Kidney (tissue), 13 donors: ENCODE measurements at regions not wholly inside any gene's neighbourhood (a gene's known extent, or its start where the extent isn't known, plus 50 kb on each side); places are given as distances from the start of the nearest gene placed in this dataset.

Experiments used
- DNase-seq, 5 donors: peaks; one replicate each; pipeline ENCODE4 v3.0.0-alpha.2; 2013 to 2020
- FAIRE-seq: peaks from 2 replicates; lab custom pipeline; 2012; peaks lifted over from hg19 to GRCh38; lab: Jason Lieb, UNC
- H3K27ac ChIP-seq, 2 donors: one replicate each; pipeline ENCODE4 v1.7.0; 2013; ENCODE audit warnings: low read depth in 2 of 2, low read length in 2 of 2, inconsistent platforms in 1 of 2
- H3K27me3 ChIP-seq: one replicate; pipeline ENCODE4 v1.7.1; 2013; ENCODE audit warnings: low read length, inconsistent platforms; ENCODE audit not compliant: control insufficient read depth, insufficient read depth
- H3K36me3 ChIP-seq, 3 donors: one replicate each; pipeline versions ENCODE4 v1.7.0 to v1.7.1; 2013; ENCODE audit warnings: low read length in 3 of 3, control low read depth in 1 of 3, inconsistent platforms in 1 of 3; ENCODE audit not compliant: insufficient read depth in 3 of 3, control insufficient read depth in 2 of 3
- H3K4me1 ChIP-seq, 3 donors: one replicate each; pipeline versions ENCODE4 v1.7.0 to v1.7.1; 2013; ENCODE audit warnings: low read length in 3 of 3, inconsistent platforms in 1 of 3, low read depth in 1 of 3; ENCODE audit not compliant: control insufficient read depth in 2 of 3, insufficient read depth in 2 of 3
- H3K4me3 ChIP-seq, 3 donors: one replicate each; pipeline versions ENCODE4 v1.7.0 to v1.8.1; 2013; ENCODE audit warnings: low read length in 3 of 3, control low read depth in 1 of 3, inconsistent platforms in 1 of 3
- H3K9ac ChIP-seq, 3 donors: one replicate each; pipeline versions ENCODE4 v1.7.0 to v1.7.1; 2013; ENCODE audit warnings: low read length in 3 of 3, control low read depth in 1 of 3, inconsistent platforms in 1 of 3
- H3K9me3 ChIP-seq, 3 donors: one replicate each; pipeline versions ENCODE4 v1.7.0 to v1.7.1; 2013; ENCODE audit warnings: low read length in 3 of 3, control low read depth in 1 of 3, inconsistent platforms in 1 of 3; ENCODE audit not compliant: control insufficient read depth in 2 of 3, insufficient read depth in 1 of 3
- CTCF ChIP-seq: IDR thresholded peaks from 3 replicates; pipeline ENCODE4 v1.5.1; 2012; ENCODE audit warnings: mild to moderate bottlenecking, moderate library complexity, borderline replicate concordance; ENCODE audit not compliant: insufficient read depth; ENCODE audit errors: extremely low read depth
- intact Hi-C: fragments of 100-400 bp; cut with DNase I; formaldehyde crosslinking; loops from one replicate; pipeline ENCODE4 v1.11.1; 2022
- donor health status: control.
- donor health status: control.
- donor health status: control.
- donor health status: control.
- donor health status: control.
- donor health status: DM: yes; HTN: yes; CAD: no.
- donor health status: Normal renal cell carcinoma (clear cell type).

DNA sequence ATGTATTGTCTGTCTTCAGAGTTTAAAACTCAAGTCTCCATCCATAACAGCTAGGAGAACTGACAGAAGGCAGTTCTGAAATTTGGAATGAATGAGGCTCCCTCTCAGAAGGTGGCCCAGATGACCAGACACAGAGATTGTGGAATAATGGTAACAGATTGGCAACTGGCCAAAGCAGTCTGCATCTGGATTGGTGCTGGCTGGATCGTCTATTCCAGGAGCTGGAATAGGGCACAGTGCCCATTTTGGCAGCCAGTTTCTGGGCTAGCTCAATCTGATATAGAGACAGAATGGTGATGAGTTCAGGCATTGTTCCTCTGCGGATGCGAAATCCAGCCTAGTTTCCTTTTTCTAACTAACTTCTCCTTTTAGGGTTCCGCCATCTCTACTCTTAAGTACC, 851.7 kb downstream of the PDCD6IP start:
- H3K4me3 ChIP-seq, result no peak overlapping the region
- H3K27ac ChIP-seq, result no peak overlapping the region
- no peak overlapping the region for H3K9ac ChIP-seq
- no peak for DNase-seq
- no peaks in the 10 kb centered on the region for H3K9me3 ChIP-seq
- H3K36me3 ChIP-seq, result no peaks in the 10 kb centered on the region
- intact Hi-C loops, result no loop called here
- TF ChIP-seq CTCF, result no peak
- FAIRE-seq, result no peak
- no peaks in the 10 kb centered on the region for H3K27me3 ChIP-seq
- no peaks in the 10 kb centered on the region for H3K4me1 ChIP-seq

DNA sequence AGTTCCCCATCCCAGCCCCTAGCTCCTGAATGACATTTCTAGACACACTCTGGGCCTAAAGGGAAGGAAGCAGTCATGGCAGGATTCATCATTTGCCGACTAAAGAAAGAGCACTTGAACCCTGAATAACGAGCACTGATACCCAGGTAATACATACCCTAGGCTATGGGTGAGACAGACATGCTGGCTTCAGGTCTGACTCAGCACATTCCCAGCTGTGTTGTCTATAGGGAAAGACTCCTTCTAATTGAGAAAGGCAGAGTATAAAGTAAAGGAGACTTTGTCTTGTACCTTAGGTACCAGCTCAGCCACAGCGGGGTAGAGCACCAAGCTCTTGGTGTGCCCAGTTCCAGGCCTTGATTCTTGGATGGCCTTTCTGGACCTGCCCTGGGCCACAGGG, 870.5 kb downstream of the PDCD6IP start:
- intact Hi-C loops, result no loop called here
- DNase-seq (no peak), FAIRE-seq (no peak)
- H3K4me1 ChIP-seq, result no peaks in the 10 kb centered on the region
- H3K9ac ChIP-seq, result no peak overlapping the region
- TF ChIP-seq CTCF, result no peak
- no peaks in the 10 kb centered on the region for H3K36me3 ChIP-seq
- no peaks in the 10 kb centered on the region for H3K27me3 ChIP-seq
- no peaks in the 10 kb centered on the region for H3K9me3 ChIP-seq
- no peak overlapping the region for H3K27ac ChIP-seq
- no peak overlapping the region for H3K4me3 ChIP-seq

- no peak overlapping the region for H3K9ac ChIP-seq
- no peak overlapping the region for H3K4me3 ChIP-seq
- no peaks in the 10 kb centered on the region for H3K27me3 ChIP-seq
- DNase-seq (no peak), FAIRE-seq (no peak)
- H3K4me1 ChIP-seq, result no peaks in the 10 kb centered on the region
- TF ChIP-seq CTCF, result no peak
- no peaks in the 10 kb centered on the region for H3K36me3 ChIP-seq
- H3K27ac ChIP-seq, result no peak overlapping the region
- H3K9me3 ChIP-seq, result no peaks in the 10 kb centered on the region
- intact Hi-C loops, result no loop called here
Observed at GRCh38 chr3:34669490-34669889, 871.1 kb downstream of the PDCD6IP start.

DNA sequence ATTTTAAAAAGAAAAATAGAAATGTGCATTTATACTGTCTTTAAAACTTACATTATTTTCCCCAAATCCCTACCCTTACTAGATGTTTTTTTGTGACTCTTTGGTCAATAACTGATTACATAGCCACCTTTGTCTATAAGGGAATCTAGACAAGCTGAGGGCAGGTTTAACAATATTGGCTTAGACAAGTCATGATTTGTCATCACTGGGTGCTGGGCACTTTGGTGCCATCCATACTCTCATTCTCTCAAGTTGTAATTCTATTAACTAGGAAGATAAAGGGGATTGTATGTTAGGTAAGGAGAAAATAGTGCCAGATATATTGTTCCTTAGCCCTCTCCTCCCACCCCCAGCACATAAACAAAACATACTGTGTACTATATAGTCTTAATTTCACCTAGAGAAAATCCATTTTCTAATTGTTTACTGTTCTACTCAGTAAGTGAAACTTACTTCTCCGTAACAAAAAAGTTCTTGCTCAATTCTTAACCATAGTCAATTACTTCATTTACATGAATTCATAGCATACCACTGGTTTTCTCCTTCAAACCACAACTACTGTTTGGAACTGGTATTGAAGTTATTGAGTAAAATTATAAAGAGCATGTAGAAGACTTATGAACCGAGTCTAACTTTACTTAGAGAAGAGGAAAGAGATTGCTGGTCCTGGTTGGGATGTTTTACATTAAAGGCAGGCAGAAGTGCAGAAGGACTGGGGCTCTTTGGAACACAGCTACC, 877.1 kb downstream of the PDCD6IP start:
- FAIRE-seq, result no peak
- Histone ChIP-seq H3K4me1 (no peaks in the 10 kb centered on the region), H3K27ac (no peak overlapping the region), H3K27me3 (no peaks in the 10 kb centered on the region), H3K4me3 (no peak overlapping the region), H3K9ac (no peak overlapping the region), H3K9me3 (no peaks in the 10 kb centered on the region), H3K36me3 (no peaks in the 10 kb centered on the region)
- no peak for DNase-seq
- intact Hi-C loops, result no loop called here
- TF ChIP-seq CTCF, result no peak
